SK-N-SH (cell line): ENCODE measurements at regions not wholly inside any gene's neighbourhood (a gene's known extent, or its start where the extent isn't known, plus 50 kb on each side); places are given as distances from the start of the nearest gene placed in this dataset.

Source experiments
- CTCF ChIA-PET: fragments of 300-600, 350-600 bp; formaldehyde crosslinking; extraction: SDS; loops from one replicate; lab custom pipeline; 2021; lab: Yijun Ruan, JAX
- POLR2A ChIA-PET: fragments of 350-600 bp; sonication (Branson Sonifier 250); formaldehyde crosslinking; extraction: SDS; loops from one replicate; lab custom pipeline; 2020; ENCODE audit warnings: antibody characterized with exemption, inconsistent platforms; lab: Yijun Ruan, JAX
- DNase-seq: peaks from one replicate; pipeline ENCODE4 v3.0.0; 2012
- H2AFZ ChIP-seq: fragments of 200-600 bp; sonication (generic); 2 replicates; pipeline ENCODE4 v1.8.1; 2016; ENCODE audit warnings: antibody characterized with exemption, mild to moderate bottlenecking, low read depth
- H3F3A ChIP-seq: fragments of 200-600 bp; sonication (generic); replicated peaks from 2 replicates; pipeline ENCODE3; 2016; ENCODE audit warnings: antibody characterized with exemption, mild to moderate bottlenecking; ENCODE audit not compliant: insufficient read depth
- H3K27ac ChIP-seq, 2 experiments: fragments of 200-500 bp in 1 of 2; fragments of 200-600 bp in 1 of 2; sonication (Bioruptor generic) in 1 of 2; sonication (generic), shearing (Covaris generic) in 1 of 2; 2 replicates each; pipeline versions ENCODE4 v1.5.1 to v1.6.1; 2014 to 2016; ENCODE audit warnings: low read depth in 2 of 2, inconsistent platforms in 1 of 2, low read length in 1 of 2, mild to moderate bottlenecking in 1 of 2, mixed read lengths in 1 of 2
- H3K27me3 ChIP-seq: fragments of 200-600 bp; sonication (generic), shearing (Covaris generic); 2 replicates; pipeline ENCODE4 v1.6.1; 2016; ENCODE audit warnings: mixed run types; ENCODE audit not compliant: insufficient read depth
- H3K36me3 ChIP-seq, 2 experiments: fragments of 200-500 bp in 1 of 2; fragments of 200-600 bp in 1 of 2; sonication (Bioruptor generic) in 1 of 2; sonication (generic) in 1 of 2; replicated peaks in 1 of 2; 2 replicates each; pipeline versions ENCODE3 to v1.5.1; 2014 to 2016; ENCODE audit warnings: low read length in 1 of 2, mild to moderate bottlenecking in 1 of 2; ENCODE audit not compliant: insufficient read depth in 2 of 2, control insufficient read depth in 1 of 2
- H3K4me1 ChIP-seq, 2 experiments: fragments of 200-500 bp in 1 of 2; fragments of 200-600 bp in 1 of 2; sonication (Bioruptor generic) in 1 of 2; sonication (generic), shearing (Covaris generic) in 1 of 2; 2 replicates each; pipeline versions ENCODE4 v1.5.1 to v1.6.1; 2014 to 2016; ENCODE audit warnings: low read depth in 1 of 2, low read length in 1 of 2, mixed run types in 1 of 2; ENCODE audit not compliant: insufficient read depth in 2 of 2, control insufficient read depth in 1 of 2
- H3K4me2 ChIP-seq: fragments of 200-600 bp; sonication (generic), shearing (Covaris generic); 2 replicates; pipeline ENCODE4 v1.6.1; 2017; ENCODE audit warnings: mixed run types
- H3K4me3 ChIP-seq, 2 experiments: fragments of 200-500 bp in 1 of 2; fragments of 200-600 bp in 1 of 2; sonication (Bioruptor generic) in 1 of 2; sonication (generic), shearing (Covaris generic) in 1 of 2; 2 replicates each; pipeline versions ENCODE4 v1.5.1 to v1.8.1; 2014 to 2016; ENCODE audit warnings: low read depth in 2 of 2, inconsistent platforms in 1 of 2, low read length in 1 of 2, mild to moderate bottlenecking in 1 of 2, mixed read lengths in 1 of 2, moderate library complexity in 1 of 2
- H3K79me2 ChIP-seq: fragments of 200-600 bp; sonication (generic); 2 replicates; pipeline ENCODE4 v1.8.1; 2017; ENCODE audit warnings: mild to moderate bottlenecking; ENCODE audit not compliant: insufficient read depth
- H3K9ac ChIP-seq: fragments of 200-600 bp; sonication (generic); 2 replicates; pipeline ENCODE4 v1.6.1; 2017; ENCODE audit warnings: mixed run types
- H3K9me2 ChIP-seq: fragments of 200-600 bp; sonication (generic); 2 replicates; pipeline ENCODE4 v1.6.1; 2017; ENCODE audit warnings: mixed run types
- H3K9me3 ChIP-seq: fragments of 200-600 bp; sonication (generic); 2 replicates; pipeline ENCODE4 v1.6.1; 2017; ENCODE audit warnings: mixed run types, mild to moderate bottlenecking, moderate library complexity
- H4K20me1 ChIP-seq: fragments of 200-600 bp; sonication (generic); 2 replicates; pipeline ENCODE4 v1.6.1; 2017; ENCODE audit warnings: mild to moderate bottlenecking, mixed run types; ENCODE audit not compliant: insufficient read depth
- EP300 ChIP-seq, 2 experiments: IDR thresholded peaks; 2 replicates each; pipeline versions ENCODE4 v1.4.0 to v1.6.1; 2012; ENCODE audit warnings: borderline replicate concordance in 1 of 2, low read depth in 1 of 2, low read length in 1 of 2
- FOSL2 ChIP-seq: IDR thresholded peaks from 2 replicates; pipeline ENCODE4 v1.4.0; 2012; ENCODE audit warnings: low read depth, mild to moderate bottlenecking, moderate library complexity, borderline replicate concordance
- GABPA ChIP-seq: IDR thresholded peaks from 2 replicates; pipeline ENCODE4 v1.4.0; 2012; ENCODE audit warnings: low read depth, mild to moderate bottlenecking
- GATA2 ChIP-seq: sonication (generic); formaldehyde crosslinking; IDR thresholded peaks from 2 replicates; pipeline ENCODE4 v1.5.0; 2020; ENCODE audit warnings: mild to moderate bottlenecking, missing genetic modification reagents
- PBX3 ChIP-seq: IDR thresholded peaks from 2 replicates; pipeline ENCODE4; 2012
- POLR2AphosphoS5 ChIP-seq: IDR thresholded peaks from 2 replicates; pipeline ENCODE4 v1.6.1; 2012; ENCODE audit warnings: low read depth, low read length
- RAD21 ChIP-seq: IDR thresholded peaks from 2 replicates; pipeline ENCODE4 v1.6.1; 2012; ENCODE audit warnings: mild to moderate bottlenecking, low read length
- SIN3A ChIP-seq: IDR thresholded peaks from 2 replicates; pipeline ENCODE4 v1.6.1; 2012; ENCODE audit warnings: low read depth, mild to moderate bottlenecking, low read length, moderate library complexity, borderline replicate concordance
- TAF1 ChIP-seq: IDR thresholded peaks from 2 replicates; pipeline ENCODE4 v1.6.1; 2012; ENCODE audit warnings: low read depth, mild to moderate bottlenecking, low read length, moderate library complexity, borderline replicate concordance
- TCF12 ChIP-seq: IDR thresholded peaks from 2 replicates; pipeline ENCODE4 v1.4.0; 2012
- WGBS: methylation state at CpG from one replicate; pipeline ENCODE4 v1.1.6; 2017; ENCODE audit warnings: low lambda C conversion rate; 5-methylcytosine and 5-hydroxymethylcytosine counted together
- TF ChIP-seq, protein P1 (sequence below): IDR thresholded peaks from 2 replicates; pipeline ENCODE4 v1.6.1; 2012; ENCODE audit warnings: mild to moderate bottlenecking, low read depth, low read length, moderate library complexity

DNA sequence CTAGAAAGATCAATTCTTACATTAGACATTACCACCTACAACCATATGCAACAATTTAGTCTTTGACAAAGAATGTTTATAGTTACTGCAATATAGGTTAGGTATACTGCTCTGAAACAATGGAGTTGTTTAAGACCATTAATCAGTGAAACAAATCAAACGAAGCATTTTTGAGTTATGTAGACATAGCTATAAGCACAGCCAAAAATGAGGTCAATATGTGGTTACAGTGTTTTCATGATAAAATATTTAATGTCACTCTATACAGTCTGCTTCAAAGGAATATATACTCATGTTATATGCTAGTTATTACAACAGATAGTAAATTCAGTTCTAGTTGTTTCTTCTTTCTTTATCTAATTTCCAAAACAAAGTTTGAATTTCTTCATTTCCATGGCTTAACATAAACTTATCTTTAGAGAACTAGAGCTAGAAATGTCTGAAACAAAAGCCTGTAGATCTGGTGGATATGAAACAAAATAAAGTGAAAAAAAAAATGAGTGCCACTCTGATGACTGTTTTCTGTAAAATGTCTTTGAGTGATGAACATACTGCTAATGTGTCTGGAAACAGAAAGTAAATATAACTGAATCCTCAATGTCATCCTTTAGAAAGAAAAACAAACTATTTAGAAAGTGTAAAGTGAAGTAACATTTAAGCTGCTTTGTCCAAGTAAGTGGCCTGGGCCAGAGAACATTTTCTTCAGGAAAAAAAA, 809.0 kb downstream of the FAT4 start (continued):
- TF ChIP-seq, protein P1, sequence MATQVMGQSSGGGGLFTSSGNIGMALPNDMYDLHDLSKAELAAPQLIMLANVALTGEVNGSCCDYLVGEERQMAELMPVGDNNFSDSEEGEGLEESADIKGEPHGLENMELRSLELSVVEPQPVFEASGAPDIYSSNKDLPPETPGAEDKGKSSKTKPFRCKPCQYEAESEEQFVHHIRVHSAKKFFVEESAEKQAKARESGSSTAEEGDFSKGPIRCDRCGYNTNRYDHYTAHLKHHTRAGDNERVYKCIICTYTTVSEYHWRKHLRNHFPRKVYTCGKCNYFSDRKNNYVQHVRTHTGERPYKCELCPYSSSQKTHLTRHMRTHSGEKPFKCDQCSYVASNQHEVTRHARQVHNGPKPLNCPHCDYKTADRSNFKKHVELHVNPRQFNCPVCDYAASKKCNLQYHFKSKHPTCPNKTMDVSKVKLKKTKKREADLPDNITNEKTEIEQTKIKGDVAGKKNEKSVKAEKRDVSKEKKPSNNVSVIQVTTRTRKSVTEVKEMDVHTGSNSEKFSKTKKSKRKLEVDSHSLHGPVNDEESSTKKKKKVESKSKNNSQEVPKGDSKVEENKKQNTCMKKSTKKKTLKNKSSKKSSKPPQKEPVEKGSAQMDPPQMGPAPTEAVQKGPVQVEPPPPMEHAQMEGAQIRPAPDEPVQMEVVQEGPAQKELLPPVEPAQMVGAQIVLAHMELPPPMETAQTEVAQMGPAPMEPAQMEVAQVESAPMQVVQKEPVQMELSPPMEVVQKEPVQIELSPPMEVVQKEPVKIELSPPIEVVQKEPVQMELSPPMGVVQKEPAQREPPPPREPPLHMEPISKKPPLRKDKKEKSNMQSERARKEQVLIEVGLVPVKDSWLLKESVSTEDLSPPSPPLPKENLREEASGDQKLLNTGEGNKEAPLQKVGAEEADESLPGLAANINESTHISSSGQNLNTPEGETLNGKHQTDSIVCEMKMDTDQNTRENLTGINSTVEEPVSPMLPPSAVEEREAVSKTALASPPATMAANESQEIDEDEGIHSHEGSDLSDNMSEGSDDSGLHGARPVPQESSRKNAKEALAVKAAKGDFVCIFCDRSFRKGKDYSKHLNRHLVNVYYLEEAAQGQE, result no peak
- TF ChIP-seq, all 33 proteins: peak for 2

DNA sequence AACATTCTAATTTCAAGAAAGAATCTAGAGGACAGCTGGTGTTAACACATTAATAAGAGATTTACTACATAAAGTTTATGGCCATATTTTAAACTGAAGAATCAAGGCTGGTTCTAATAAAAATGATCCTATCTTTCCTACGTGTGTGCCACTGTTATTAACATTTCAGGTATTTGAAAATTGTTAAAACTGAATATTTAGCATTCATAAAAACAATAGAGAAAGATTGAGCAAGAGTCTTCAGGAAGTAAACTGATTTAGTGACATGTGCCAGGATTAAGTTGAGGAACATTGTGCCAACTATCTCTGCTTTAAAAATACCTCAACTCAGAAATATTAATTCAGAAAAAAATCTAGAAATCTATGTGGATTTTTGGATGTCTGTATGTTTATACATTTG, 810.1 kb downstream of the FAT4 start:
- DNase-seq, result no peak
- ChIA-PET CTCF (interaction anchor here (1.1 kb wide), 1 partner anchor 317 kb away, joined by 3 read pairs; no protein-coding TSS in a partner anchor), POLR2A (no interaction called here)
- Histone ChIP-seq H3K36me3 (no peaks in the 10 kb centered on the region), H3K4me3 (no peak overlapping the region), H3F3A (peaks cover 9% of the 10 kb centered on the region), H3K79me2 (no peaks in the 10 kb centered on the region), H3K4me1 (no peaks in the 10 kb centered on the region; a peak in 1 of 4 replicates), H3K27me3 (no peaks in the 10 kb centered on the region), H3K27ac (peak overlapping the region in 1 of 2 experiments; percentile 64; a peak in 2 of 4 replicates), H3K9me3 (no peaks in the 10 kb centered on the region), H3K4me2 (no peak overlapping the region), H3K9ac (no peak overlapping the region), H2AFZ (0 out of 2 replicates have a peak overlapping the region, but pooled peaks have one; percentile 57), H4K20me1 (no peaks in the 10 kb centered on the region), H3K9me2 (no peaks in the 10 kb centered on the region; the same call in 1 of the 2 replicates)
- 8% methylated on average over 1 of the region's 1 CpG for WGBS
- TF ChIP-seq, protein P1, result no peak
- 0 out of 2 replicates have a peak, but pooled peaks have one; percentile 4 for TF ChIP-seq PBX3
- peak in 1 of 2 experiments; percentile 36; a peak in 1 of 4 replicates for TF ChIP-seq EP300 (IDR thresholded peaks at IDR 0.05; ENCODE audit: borderline replicate concordance in 1 of 2, low read depth in 1 of 2, low read length in 1 of 2)
- TF ChIP-seq FOSL2, result no peak
- no peak for TF ChIP-seq POLR2AphosphoS5
- no peak for TF ChIP-seq TAF1
- TF ChIP-seq TCF12, result peak; percentile 39
- TF ChIP-seq GATA2, result no peak
- TF ChIP-seq RAD21, result no peak
- no peak for TF ChIP-seq GABPA
- TF ChIP-seq SIN3A, result no peak
